ENCODE measurements at regions not wholly inside any gene's neighbourhood (a gene's known extent, or its start where the extent isn't known, plus 50 kb on each side); places are given as distances from the start of the nearest gene placed in this dataset.

DNA sequence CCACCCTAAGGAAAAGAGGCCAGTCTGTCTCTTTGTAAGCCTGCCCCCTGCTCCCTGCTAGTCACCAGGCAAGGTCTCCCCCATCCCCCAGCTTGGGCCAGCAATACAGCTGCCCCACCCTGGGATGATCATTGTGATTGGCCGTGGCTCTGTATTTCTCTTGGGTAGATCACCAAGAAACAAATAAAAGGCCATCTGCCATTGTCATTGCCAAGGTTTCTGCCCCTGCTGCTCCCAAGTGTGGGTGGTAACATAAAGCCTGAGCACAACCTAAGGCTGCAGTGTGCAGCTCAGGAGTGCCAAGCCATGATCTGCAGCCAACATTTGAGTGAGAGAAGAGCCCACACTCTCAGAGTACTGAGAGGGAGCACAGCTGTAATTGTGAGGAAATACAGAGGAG, 241.0 kb upstream of the POF1B start:
- TF ChIP-seq, protein P1, sequence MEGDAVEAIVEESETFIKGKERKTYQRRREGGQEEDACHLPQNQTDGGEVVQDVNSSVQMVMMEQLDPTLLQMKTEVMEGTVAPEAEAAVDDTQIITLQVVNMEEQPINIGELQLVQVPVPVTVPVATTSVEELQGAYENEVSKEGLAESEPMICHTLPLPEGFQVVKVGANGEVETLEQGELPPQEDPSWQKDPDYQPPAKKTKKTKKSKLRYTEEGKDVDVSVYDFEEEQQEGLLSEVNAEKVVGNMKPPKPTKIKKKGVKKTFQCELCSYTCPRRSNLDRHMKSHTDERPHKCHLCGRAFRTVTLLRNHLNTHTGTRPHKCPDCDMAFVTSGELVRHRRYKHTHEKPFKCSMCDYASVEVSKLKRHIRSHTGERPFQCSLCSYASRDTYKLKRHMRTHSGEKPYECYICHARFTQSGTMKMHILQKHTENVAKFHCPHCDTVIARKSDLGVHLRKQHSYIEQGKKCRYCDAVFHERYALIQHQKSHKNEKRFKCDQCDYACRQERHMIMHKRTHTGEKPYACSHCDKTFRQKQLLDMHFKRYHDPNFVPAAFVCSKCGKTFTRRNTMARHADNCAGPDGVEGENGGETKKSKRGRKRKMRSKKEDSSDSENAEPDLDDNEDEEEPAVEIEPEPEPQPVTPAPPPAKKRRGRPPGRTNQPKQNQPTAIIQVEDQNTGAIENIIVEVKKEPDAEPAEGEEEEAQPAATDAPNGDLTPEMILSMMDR (conservative IDR thresholded peaks at IDR 0.05; ENCODE audit: low read length) = no peak
- TF ChIP-seq EZH2phosphoT487 (IDR thresholded peaks at IDR 0.05; ENCODE audit: borderline replicate concordance, low read depth, low read length) = no peak

Measured in OCI-LY7 (cell line).